ENCODE measurements at regions not wholly inside any gene's neighbourhood (a gene's known extent, or its start where the extent isn't known, plus 50 kb on each side); places are given as distances from the start of the nearest gene placed in this dataset.

DNA sequence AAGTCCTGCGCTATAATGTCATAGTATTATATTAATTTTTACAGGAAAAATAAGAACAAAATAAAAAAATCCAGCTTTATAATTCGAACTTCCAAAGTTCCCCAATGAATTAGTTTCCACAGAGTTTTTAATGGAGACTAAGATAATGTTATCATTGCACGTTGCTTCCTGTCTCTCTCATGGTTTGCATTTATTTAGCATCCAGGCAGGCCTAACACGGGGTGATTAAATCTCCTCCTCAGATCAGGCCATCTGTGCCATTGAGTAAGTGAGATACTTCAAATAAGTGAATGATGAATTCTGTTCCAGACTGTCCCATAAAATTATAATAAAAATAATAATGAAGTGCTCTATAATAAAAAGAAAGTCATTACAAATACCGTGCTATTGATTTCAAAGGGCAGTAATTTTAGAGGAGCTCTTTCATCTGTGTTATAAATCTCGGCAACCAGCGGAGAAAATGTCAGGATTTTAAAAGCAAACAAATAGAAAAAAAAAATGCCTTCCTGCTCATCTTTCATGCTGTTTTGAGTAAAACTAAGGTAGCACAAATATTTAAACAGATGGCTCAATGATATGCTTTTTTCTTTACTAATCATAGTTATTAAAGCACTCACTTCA, 570.6 kb upstream of the ZNF608 start:
- TF ChIP-seq POLR2A (IDR thresholded peaks at IDR 0.05; ENCODE audit: low read length): no peak
- TF ChIP-seq RCOR1 (IDR thresholded peaks at IDR 0.05; ENCODE audit: low read depth, low read length): no peak
- no peak for TF ChIP-seq SMC3 (IDR thresholded peaks at IDR 0.05)
- TF ChIP-seq E2F6 (IDR thresholded peaks at IDR 0.05; ENCODE audit: borderline replicate concordance, low read depth): no peak
- no peak for TF ChIP-seq HMGXB4 (CRISPR knock-in tag; IDR thresholded peaks at IDR 0.05; ENCODE audit: borderline replicate concordance)
- no peak for TF ChIP-seq REST (IDR thresholded peaks at IDR 0.05)
- TF ChIP-seq, protein P1, sequence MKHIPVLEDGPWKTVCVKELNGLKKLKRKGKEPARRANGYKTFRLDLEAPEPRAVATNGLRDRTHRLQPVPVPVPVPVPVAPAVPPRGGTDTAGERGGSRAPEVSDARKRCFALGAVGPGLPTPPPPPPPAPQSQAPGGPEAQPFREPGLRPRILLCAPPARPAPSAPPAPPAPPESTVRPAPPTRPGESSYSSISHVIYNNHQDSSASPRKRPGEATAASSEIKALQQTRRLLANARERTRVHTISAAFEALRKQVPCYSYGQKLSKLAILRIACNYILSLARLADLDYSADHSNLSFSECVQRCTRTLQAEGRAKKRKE (CRISPR knock-in tag; IDR thresholded peaks at IDR 0.05; ENCODE audit: low read depth): no peak
- TF ChIP-seq CHD2 (IDR thresholded peaks at IDR 0.05; ENCODE audit: low read length, partially characterized antibody): no peak
- no peak for TF ChIP-seq JUNB (IDR thresholded peaks at IDR 0.05)
